Suprapubic skin (tissue), 4 donors: ENCODE measurements at regions not wholly inside any gene's neighbourhood (a gene's known extent, or its start where the extent isn't known, plus 50 kb on each side); places are given as distances from the start of the nearest gene placed in this dataset.
"Not testable (repeated sequence)": the region's sequence is repeated elsewhere in the genome, so short reads cannot be mapped to it uniquely, and the experiment has no call there.

Experiments used
- DNase-seq, 2 donors: peaks; one replicate each; pipeline ENCODE4 v3.0.0-alpha.2; 2019; ENCODE audit warnings: low spot score in 2 of 2
- H3K27ac ChIP-seq: fragments of 200-600 bp; sonication (generic); one replicate; pipeline ENCODE4 v1.5.1; 2019
- H3K27me3 ChIP-seq: fragments of 200-600 bp; sonication (generic); one replicate; pipeline ENCODE4 v1.5.1; 2019
- H3K36me3 ChIP-seq: fragments of 200-600 bp; sonication (generic); one replicate; pipeline ENCODE4 v1.5.1; 2019
- H3K4me1 ChIP-seq: fragments of 200-600 bp; sonication (generic); one replicate; pipeline ENCODE4 v1.5.1; 2019
- H3K4me3 ChIP-seq: fragments of 200-600 bp; sonication (generic); one replicate; pipeline ENCODE4 v1.5.1; 2019; ENCODE audit warnings: mild to moderate bottlenecking
- H3K9me3 ChIP-seq: fragments of 200-600 bp; sonication (generic); one replicate; pipeline ENCODE4 v1.5.1; 2019
- WGBS: methylation state at CpG from one replicate; pipeline ENCODE4 v1.1.5; 2018; 5-methylcytosine and 5-hydroxymethylcytosine counted together

DNA sequence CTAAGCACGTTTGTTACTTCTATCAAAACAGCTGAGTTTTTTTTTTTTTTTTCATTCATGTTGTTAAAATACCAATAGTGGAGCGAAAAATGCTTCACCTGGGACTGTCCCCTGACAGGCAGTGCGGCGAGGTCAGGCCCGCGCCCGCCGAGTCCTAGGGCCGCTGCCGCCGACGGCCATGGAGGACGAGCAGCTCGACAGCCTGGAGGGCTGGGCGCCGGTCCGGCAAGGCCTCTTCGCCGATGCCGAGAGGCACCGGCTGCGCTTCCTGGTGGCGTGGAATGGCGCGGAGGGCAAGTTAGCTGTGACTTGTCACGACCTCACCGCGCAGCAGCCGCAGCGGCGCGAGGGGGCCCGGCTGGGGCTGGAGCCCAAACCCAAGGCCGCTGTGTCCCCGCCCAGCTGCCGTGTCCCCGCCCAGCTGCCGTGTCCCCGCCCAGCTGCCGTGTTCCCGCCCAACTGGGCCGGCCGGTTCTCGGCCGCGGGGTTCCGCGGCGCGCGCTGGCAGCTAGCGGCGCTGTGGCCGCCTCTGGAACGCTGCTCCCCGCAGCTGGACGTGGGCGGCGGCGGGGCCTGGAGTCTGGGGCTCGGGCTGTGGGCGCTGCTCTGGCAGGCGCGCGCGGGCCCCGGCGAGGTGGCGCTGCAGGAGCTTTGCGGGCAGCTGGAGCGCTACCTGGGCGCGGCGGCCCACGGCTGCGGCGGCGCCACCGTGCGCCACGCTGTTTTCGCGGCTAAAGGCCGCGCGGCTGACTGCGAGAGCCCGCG, 56.7 kb upstream of the GOLGA8R start:
- not testable (repeated sequence) for H3K4me1 ChIP-seq, H3K36me3 ChIP-seq, H3K27me3 ChIP-seq, H3K9me3 ChIP-seq
- peak; percentile 33 to 48 for DNase-seq
- Histone ChIP-seq H3K27ac (peak overlapping the region; percentile 67), H3K4me3 (peak overlapping the region; percentile 50)
- 1% methylated on average over 16 of the region's 89 CpGs for WGBS

DNA sequence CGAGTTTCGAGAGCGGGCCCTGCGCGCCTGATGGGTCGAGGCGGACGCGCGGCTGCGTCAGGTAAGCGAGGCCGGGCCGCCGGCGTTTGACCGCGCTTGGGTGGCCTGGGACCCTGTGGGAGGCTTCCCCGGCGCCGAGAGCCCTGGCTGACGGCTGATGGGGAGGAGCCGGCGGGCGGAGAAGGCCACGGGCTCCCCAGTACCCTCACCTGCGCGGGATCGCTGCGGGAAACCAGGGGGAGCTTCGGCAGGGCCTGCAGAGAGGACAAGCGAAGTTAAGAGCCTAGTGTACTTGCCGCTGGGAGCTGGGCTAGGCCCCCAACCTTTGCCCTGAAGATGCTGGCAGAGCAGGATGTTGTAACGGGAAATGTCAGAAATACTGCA, 57.3 kb upstream of the GOLGA8R start:
- no CpG with 5 or more reads among the region's 34 CpGs for WGBS

GRCh38 chr15:30471817-30472551, 57.9 kb upstream of the GOLGA8R start:
- DNase-seq, result not testable (repeated sequence)

More for the DNA sequence above, 57.3 kb upstream of the GOLGA8R start:
- H3K36me3 ChIP-seq, H3K9me3 ChIP-seq, DNase-seq, H3K4me1 ChIP-seq, H3K27me3 ChIP-seq: not testable (repeated sequence)
- peak overlapping the region; percentile 67 for H3K27ac ChIP-seq
- peak overlapping the region; percentile 50 for H3K4me3 ChIP-seq

GRCh38 chr15:30484887-30485286, 67.0 kb upstream of the GOLGA8Q start:
- H3K4me1 ChIP-seq, H3K4me3 ChIP-seq, H3K27me3 ChIP-seq, H3K27ac ChIP-seq, H3K9me3 ChIP-seq, H3K36me3 ChIP-seq: not testable (repeated sequence)
- WGBS, result 90% methylated on average over 9 of the region's 9 CpGs
- DNase-seq, result peak in 1 of 2 donors; percentile 43

More at GRCh38 chr15:30471817-30472551, 57.9 kb upstream of the GOLGA8R start:
- not testable (repeated sequence) for H3K27ac ChIP-seq, H3K4me3 ChIP-seq, H3K4me1 ChIP-seq, H3K36me3 ChIP-seq, H3K9me3 ChIP-seq, H3K27me3 ChIP-seq
- WGBS, result no CpG with 5 or more reads among the region's 10 CpGs

GRCh38 chr15:30489237-30489636, 62.6 kb upstream of the GOLGA8Q start:
- H3K27ac ChIP-seq, H3K4me3 ChIP-seq: not testable (repeated sequence)
- WGBS, result 89% methylated on average over 17 of the region's 17 CpGs

GRCh38 chr15:30490334-30490733, 61.5 kb upstream of the GOLGA8Q start:
- 88% methylated on average over 1 of the region's 1 CpG for WGBS
- H3K27ac ChIP-seq, H3K36me3 ChIP-seq, H3K27me3 ChIP-seq, DNase-seq, H3K4me1 ChIP-seq, H3K9me3 ChIP-seq, H3K4me3 ChIP-seq: not testable (repeated sequence)

More at GRCh38 chr15:30489237-30489636, 62.6 kb upstream of the GOLGA8Q start:
- H3K36me3 ChIP-seq, H3K27me3 ChIP-seq, H3K9me3 ChIP-seq, DNase-seq, H3K4me1 ChIP-seq: not testable (repeated sequence)

DNA sequence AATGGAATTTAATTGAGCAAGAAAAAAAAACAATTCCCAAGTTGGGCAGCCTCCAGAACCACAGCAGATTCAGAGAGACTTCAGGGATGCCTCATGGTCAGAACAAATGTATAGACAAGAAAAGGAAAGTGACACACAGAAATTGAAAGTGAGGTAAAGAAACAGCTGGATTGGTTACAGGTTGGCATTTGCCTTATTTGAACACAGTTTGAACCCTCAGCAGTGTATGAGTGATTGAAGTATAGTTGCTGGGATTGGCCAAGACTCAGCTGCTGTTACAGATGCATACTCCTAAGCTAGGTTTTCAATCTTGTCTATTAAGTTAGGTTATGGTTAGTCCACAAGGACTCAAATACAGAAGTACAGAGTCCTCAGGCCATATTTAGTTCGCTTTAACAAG, 57.9 kb upstream of the GOLGA8Q start:
- H3K4me1 ChIP-seq, H3K9me3 ChIP-seq, H3K4me3 ChIP-seq, H3K36me3 ChIP-seq, DNase-seq, H3K27ac ChIP-seq, H3K27me3 ChIP-seq: not testable (repeated sequence)
- WGBS, result no CpG with 5 or more reads among the region's 1 CpG

GRCh38 chr15:30497275-30497674, 54.6 kb upstream of the GOLGA8Q start:
- not testable (repeated sequence) for H3K9me3 ChIP-seq, H3K4me1 ChIP-seq, H3K27ac ChIP-seq, DNase-seq, H3K27me3 ChIP-seq, H3K36me3 ChIP-seq, H3K4me3 ChIP-seq

DNA sequence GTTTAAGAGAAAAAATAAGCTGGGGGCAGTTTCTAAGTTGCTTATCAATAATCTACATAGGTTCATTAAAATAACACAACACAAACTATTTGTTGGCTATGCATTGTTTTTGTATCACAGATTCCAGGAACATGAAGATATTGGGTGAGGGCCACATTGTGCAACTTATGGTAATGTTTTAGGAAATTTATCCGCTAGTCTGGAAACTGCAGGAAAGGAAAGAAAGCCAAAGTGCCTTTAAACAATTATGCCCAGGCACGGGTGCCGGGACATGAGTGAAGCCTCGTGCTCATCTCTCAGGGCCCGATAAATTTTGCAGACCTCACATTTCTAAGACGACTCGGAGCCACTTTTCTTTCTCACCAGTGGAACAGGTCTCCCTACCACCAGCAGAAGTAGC, 52.6 kb upstream of the GOLGA8Q start:
- H3K36me3 ChIP-seq, H3K27me3 ChIP-seq, H3K4me3 ChIP-seq, H3K27ac ChIP-seq, DNase-seq, H3K4me1 ChIP-seq, H3K9me3 ChIP-seq: not testable (repeated sequence)
- no CpG with 5 or more reads among the region's 7 CpGs for WGBS

- not testable (repeated sequence) for DNase-seq, H3K9me3 ChIP-seq, H3K4me1 ChIP-seq, H3K36me3 ChIP-seq, H3K4me3 ChIP-seq, H3K27ac ChIP-seq, H3K27me3 ChIP-seq
- 88% methylated on average over 1 of the region's 2 CpGs for whole genome bisulfite sequencing
Observed at GRCh38 chr15:30500511-30500910, 51.3 kb upstream of the GOLGA8Q start.
